Panc1 (cell line): ENCODE measurements at regions not wholly inside any gene's neighbourhood (a gene's known extent, or its start where the extent isn't known, plus 50 kb on each side); places are given as distances from the start of the nearest gene placed in this dataset.

Source experiments
- ATAC-seq: fragments of 200-7000 bp; cut with Tn5 transposase; 2 replicates; pipeline ENCODE4 v1.9.1; 2020; ENCODE audit warnings: mild to moderate bottlenecking, moderate library complexity
- BruUV-seq: library from RNA; stranded (reverse); fragments of 400-500 nt; replicated peaks from 2 replicates; lab custom pipeline; 2021; lab: Mats Ljungman, UMichigan
- CTCF ChIA-PET: fragments of 300-600 bp; sonication (Branson Sonifier 250); formaldehyde crosslinking; loops from one replicate; lab custom pipeline; 2022; ENCODE audit warnings: antibody characterized with exemption; lab: Charles Lee
- POLR2A ChIA-PET: fragments of 300-600 bp; sonication (Branson Sonifier 250); formaldehyde crosslinking; loops from one replicate; lab custom pipeline; 2022; ENCODE audit warnings: antibody characterized with exemption; lab: Charles Lee
- DNase-seq: peaks from one replicate; pipeline ENCODE4 v3.0.0-alpha.2; 2010; ENCODE audit warnings: low read depth, low spot score
- H3K27ac ChIP-seq: 2 replicates; pipeline ENCODE4 v1.5.1; 2011; ENCODE audit warnings: mild to moderate bottlenecking, low read length, inconsistent platforms
- H3K27me3 ChIP-seq: fragments of 200-500 bp; sonication (Bioruptor generic); 2 replicates; pipeline ENCODE4 v1.6.0; 2014; ENCODE audit warnings: low read length, inconsistent platforms; ENCODE audit not compliant: control insufficient read depth, insufficient read depth
- H3K36me3 ChIP-seq: fragments of 200-500 bp; sonication (Bioruptor generic); 2 replicates; pipeline ENCODE4 v1.5.1; 2014; ENCODE audit warnings: inconsistent platforms, mild to moderate bottlenecking, low read length, moderate library complexity; ENCODE audit not compliant: control insufficient read depth, insufficient read depth
- H3K4me1 ChIP-seq: 2 replicates; pipeline ENCODE4 v1.5.1; 2011; ENCODE audit warnings: inconsistent platforms, mild to moderate bottlenecking, low read length, moderate library complexity; ENCODE audit not compliant: control insufficient read depth, insufficient read depth
- H3K4me3 ChIP-seq, 2 experiments: 2 replicates each; pipeline ENCODE4 v1.5.1; 2011 to 2012; ENCODE audit warnings: low read depth in 2 of 2, low read length in 2 of 2, mild to moderate bottlenecking in 2 of 2, inconsistent platforms in 1 of 2, moderate library complexity in 1 of 2
- H3K9me3 ChIP-seq: fragments of 200-500 bp; sonication (Bioruptor generic); 2 replicates; pipeline ENCODE4 v1.5.1; 2014; ENCODE audit warnings: low read depth, mild to moderate bottlenecking, inconsistent platforms, low read length, moderate library complexity; ENCODE audit not compliant: control insufficient read depth, insufficient read depth
- POLR2AphosphoS5 ChIP-seq: IDR thresholded peaks from 2 replicates; pipeline ENCODE4 v1.6.1; 2012; ENCODE audit warnings: mild to moderate bottlenecking, low read depth, low read length, moderate library complexity
- REST ChIP-seq, 2 experiments: IDR thresholded peaks; 2 replicates each; pipeline ENCODE4 v1.6.1; 2011 to 2012; ENCODE audit warnings: low read depth in 2 of 2, control low read depth in 1 of 2, low read length in 1 of 2, mild to moderate bottlenecking in 1 of 2, moderate library complexity in 1 of 2; ENCODE audit not compliant: insufficient read depth in 1 of 2
- SIN3A ChIP-seq: IDR thresholded peaks from 2 replicates; pipeline ENCODE4 v1.6.1; 2012; ENCODE audit warnings: low read depth, mild to moderate bottlenecking, low read length, moderate library complexity, borderline replicate concordance; ENCODE audit not compliant: insufficient read depth
- TCF7L2 ChIP-seq: IDR thresholded peaks from 2 replicates; pipeline ENCODE4 v1.6.1; 2011; ENCODE audit warnings: mild to moderate bottlenecking, low read depth, low read length, inconsistent platforms
- in situ Hi-C: cut with HindIII; loops from 2 replicates; pipeline ENCODE4 v1.10.0; 2016; ENCODE audit warnings: low sequenced_read_pairs, low pct_unique_long_range_greater_than_20kb
- intact Hi-C: fragments of 100-400 bp; cut with micrococcal nuclease; formaldehyde crosslinking; loops from one replicate; pipeline ENCODE4 v1.10.0; 2022; ENCODE audit not compliant: unreplicated experiment
- TF ChIP-seq, protein P1 (sequence below): fragments of 450-650 bp; IDR thresholded peaks from 2 replicates; pipeline ENCODE4 v1.5.1; 2017; ENCODE audit warnings: mild to moderate bottlenecking

GRCh38 chr7:34451923-34452322 lies 206.1 kb upstream of the NPSR1 start:
- no peak for TF ChIP-seq TCF7L2
- TF ChIP-seq SIN3A, result no peak
- TF ChIP-seq REST (IDR thresholded peaks at IDR 0.05; ENCODE audit: insufficient read depth in 1 of 2, low read depth in 2 of 2, low read length in 1 of 2), result no peak
- no peak for TF ChIP-seq POLR2AphosphoS5
- no peak for ATAC-seq
- DNase-seq, result no peak
- Histone ChIP-seq H3K4me1 (no peaks in the 10 kb centered on the region), H3K4me3 (no peak overlapping the region), H3K27ac (no peak overlapping the region), H3K27me3 (no peaks in the 10 kb centered on the region), H3K9me3 (no peaks in the 10 kb centered on the region), H3K36me3 (no peaks in the 10 kb centered on the region)
- intact Hi-C loops, result loop anchor here (10.0 kb wide), 1 partner anchor 47 kb away; no protein-coding TSS in a partner anchor
- no TSS peak for BruUV-seq
- in situ Hi-C loops, result no loop called here
- ChIA-PET CTCF (no interaction called here), POLR2A (no interaction called here)

DNA sequence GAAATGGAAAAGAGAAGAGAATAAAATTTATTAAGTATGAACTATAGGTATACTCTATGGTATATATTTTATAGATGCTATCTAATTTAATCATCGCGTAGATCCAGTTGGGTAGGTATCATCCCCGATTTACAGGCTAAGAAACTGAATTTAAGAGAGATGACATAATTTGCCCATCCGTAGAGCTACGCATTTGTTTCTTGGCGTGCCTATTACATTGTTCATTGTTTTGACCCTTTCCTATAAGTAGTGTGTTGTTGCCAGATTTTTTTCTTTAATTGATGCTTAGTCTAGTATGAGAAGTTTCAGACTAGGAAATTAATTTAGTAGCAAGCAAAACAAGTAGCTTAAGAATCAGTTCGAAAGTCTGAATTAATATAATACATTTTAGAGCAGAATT lies 205.7 kb upstream of the NPSR1 start:
- H3K9me3 ChIP-seq, result no peaks in the 10 kb centered on the region
- BruUV-seq, result no TSS peak
- no peaks in the 10 kb centered on the region for H3K36me3 ChIP-seq
- no peaks in the 10 kb centered on the region for H3K4me1 ChIP-seq
- CTCF ChIA-PET, result no interaction called here
- no peaks in the 10 kb centered on the region for H3K27me3 ChIP-seq
- TF ChIP-seq, protein P1, sequence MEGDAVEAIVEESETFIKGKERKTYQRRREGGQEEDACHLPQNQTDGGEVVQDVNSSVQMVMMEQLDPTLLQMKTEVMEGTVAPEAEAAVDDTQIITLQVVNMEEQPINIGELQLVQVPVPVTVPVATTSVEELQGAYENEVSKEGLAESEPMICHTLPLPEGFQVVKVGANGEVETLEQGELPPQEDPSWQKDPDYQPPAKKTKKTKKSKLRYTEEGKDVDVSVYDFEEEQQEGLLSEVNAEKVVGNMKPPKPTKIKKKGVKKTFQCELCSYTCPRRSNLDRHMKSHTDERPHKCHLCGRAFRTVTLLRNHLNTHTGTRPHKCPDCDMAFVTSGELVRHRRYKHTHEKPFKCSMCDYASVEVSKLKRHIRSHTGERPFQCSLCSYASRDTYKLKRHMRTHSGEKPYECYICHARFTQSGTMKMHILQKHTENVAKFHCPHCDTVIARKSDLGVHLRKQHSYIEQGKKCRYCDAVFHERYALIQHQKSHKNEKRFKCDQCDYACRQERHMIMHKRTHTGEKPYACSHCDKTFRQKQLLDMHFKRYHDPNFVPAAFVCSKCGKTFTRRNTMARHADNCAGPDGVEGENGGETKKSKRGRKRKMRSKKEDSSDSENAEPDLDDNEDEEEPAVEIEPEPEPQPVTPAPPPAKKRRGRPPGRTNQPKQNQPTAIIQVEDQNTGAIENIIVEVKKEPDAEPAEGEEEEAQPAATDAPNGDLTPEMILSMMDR, result no peak
- no peak for TF ChIP-seq REST (IDR thresholded peaks at IDR 0.05; ENCODE audit: insufficient read depth in 1 of 2, low read depth in 2 of 2, low read length in 1 of 2)
- TF ChIP-seq TCF7L2, result no peak
- TF ChIP-seq POLR2AphosphoS5, result no peak
- H3K4me3 ChIP-seq, result no peak overlapping the region
- ATAC-seq, result no peak
- no peak overlapping the region for H3K27ac ChIP-seq
- POLR2A ChIA-PET, result no interaction called here
- no peak for DNase-seq
- in situ Hi-C loops (no loop called here), intact Hi-C loops (loop anchor here (10.0 kb wide), 1 partner anchor 48 kb away; no protein-coding TSS in a partner anchor)
